ENCODE measurements at regions not wholly inside any gene's neighbourhood (a gene's known extent, or its start where the extent isn't known, plus 50 kb on each side); places are given as distances from the start of the nearest gene placed in this dataset.

DNA sequence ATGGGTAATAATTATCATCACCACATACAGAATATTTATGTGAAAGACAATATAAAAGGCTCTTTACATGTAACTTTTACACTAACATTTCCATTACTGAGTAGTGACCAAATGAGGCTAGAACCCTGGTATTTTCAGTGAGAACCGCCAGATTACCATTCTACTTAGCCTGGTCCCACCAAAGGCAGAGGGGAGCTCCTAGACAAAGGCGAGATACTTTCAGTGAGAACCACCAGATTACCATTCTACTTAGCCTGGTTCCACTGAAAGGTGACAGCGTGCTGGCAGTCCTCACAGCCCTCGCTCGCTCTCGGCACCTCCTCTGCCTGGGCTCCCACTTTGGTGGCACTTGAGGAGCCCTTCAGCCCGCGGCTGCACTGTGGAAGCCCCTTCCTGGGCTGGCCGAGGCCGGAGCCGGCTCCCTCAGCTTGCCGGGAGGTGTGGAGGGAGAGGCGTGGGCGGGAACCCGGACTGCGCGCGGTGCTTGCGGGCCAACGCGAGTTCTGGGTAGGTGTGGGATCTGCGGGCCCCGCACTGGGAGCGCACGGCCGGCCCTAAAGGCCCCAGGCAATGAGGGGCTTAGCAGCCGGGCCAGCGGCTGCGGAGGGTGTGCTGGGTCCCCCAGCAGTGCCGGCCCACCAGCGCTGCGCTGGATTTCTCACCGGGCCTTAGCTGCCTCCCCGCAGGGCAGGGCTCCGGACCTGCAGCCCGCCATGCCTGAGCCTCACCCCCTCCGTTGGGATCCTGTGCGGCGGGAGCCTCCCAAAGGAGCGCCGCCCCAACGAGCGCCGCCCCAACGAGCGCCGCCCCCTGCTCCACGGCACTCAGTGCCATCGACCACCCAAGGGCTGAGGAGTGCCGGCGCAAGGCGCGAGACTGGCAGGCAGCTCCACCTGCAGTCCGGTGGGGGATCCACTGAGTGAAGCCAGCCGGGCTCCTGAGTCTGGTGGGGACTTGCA, 1276.1 kb downstream of the PCDH7 start:
- TF ChIP-seq, protein P1, sequence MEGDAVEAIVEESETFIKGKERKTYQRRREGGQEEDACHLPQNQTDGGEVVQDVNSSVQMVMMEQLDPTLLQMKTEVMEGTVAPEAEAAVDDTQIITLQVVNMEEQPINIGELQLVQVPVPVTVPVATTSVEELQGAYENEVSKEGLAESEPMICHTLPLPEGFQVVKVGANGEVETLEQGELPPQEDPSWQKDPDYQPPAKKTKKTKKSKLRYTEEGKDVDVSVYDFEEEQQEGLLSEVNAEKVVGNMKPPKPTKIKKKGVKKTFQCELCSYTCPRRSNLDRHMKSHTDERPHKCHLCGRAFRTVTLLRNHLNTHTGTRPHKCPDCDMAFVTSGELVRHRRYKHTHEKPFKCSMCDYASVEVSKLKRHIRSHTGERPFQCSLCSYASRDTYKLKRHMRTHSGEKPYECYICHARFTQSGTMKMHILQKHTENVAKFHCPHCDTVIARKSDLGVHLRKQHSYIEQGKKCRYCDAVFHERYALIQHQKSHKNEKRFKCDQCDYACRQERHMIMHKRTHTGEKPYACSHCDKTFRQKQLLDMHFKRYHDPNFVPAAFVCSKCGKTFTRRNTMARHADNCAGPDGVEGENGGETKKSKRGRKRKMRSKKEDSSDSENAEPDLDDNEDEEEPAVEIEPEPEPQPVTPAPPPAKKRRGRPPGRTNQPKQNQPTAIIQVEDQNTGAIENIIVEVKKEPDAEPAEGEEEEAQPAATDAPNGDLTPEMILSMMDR (IDR thresholded peaks at IDR 0.05), result no peak
- no peak for TF ChIP-seq POLR2AphosphoS5 (IDR thresholded peaks at IDR 0.05)
- TF ChIP-seq POLR2A (IDR thresholded peaks at IDR 0.05; ENCODE audit: low read depth), result no peak
